H1 (cell line): ENCODE measurements at regions not wholly inside any gene's neighbourhood (a gene's known extent, or its start where the extent isn't known, plus 50 kb on each side); places are given as distances from the start of the nearest gene placed in this dataset.

ENCODE experiments used
- CTCF ChIA-PET: fragments of 300-600 bp; sonication (Branson Sonifier 250); formaldehyde crosslinking; loops from one replicate; lab custom pipeline; 2021; ENCODE audit not compliant: partially characterized antibody; lab: Charles Lee
- POLR2A ChIA-PET: fragments of 300-600 bp; sonication (Branson Sonifier 250); formaldehyde crosslinking; loops from one replicate; lab custom pipeline; 2021; ENCODE audit warnings: inconsistent platforms; ENCODE audit not compliant: partially characterized antibody; lab: Charles Lee
- DNase-seq, 2 experiments: peaks; one replicate each; pipeline versions ENCODE4 v3.0.0 to v3.0.0-alpha.2; 2010 to 2022; ENCODE audit warnings: low spot score in 2 of 2, low read depth in 1 of 2, mixed read lengths in 1 of 2
- FAIRE-seq: peaks from 2 replicates; lab custom pipeline; 2011; peaks lifted over from hg19 to GRCh38; lab: Jason Lieb, UNC
- H2AFZ ChIP-seq: 2 replicates; pipeline ENCODE4 v1.8.1; 2012; ENCODE audit warnings: low read length, inconsistent platforms
- H2AK5ac ChIP-seq: 2 replicates; pipeline ENCODE4 v1.6.1; 2013; ENCODE audit warnings: low read depth, low read length
- H2BK120ac ChIP-seq: replicated peaks from 2 replicates; pipeline ENCODE3; 2013; ENCODE audit warnings: low read depth, low read length, inconsistent platforms
- H2BK12ac ChIP-seq: 2 replicates; pipeline ENCODE4 v1.6.1; 2013; ENCODE audit warnings: low read depth, low read length
- H2BK15ac ChIP-seq: 2 replicates; pipeline ENCODE4 v1.6.1; 2013; ENCODE audit warnings: low read length
- H2BK20ac ChIP-seq: 2 replicates; pipeline ENCODE4 v1.6.1; 2013; ENCODE audit warnings: low read length
- H2BK5ac ChIP-seq: 2 replicates; pipeline ENCODE4 v1.6.1; 2013; ENCODE audit warnings: low read depth, low read length
- H3K14ac ChIP-seq: 2 replicates; pipeline ENCODE4 v1.6.1; 2013; ENCODE audit warnings: inconsistent platforms; ENCODE audit not compliant: insufficient read length
- H3K18ac ChIP-seq: 2 replicates; pipeline ENCODE4 v1.6.1; 2013; ENCODE audit warnings: low read length; ENCODE audit errors: extremely low read depth
- H3K23ac ChIP-seq: 2 replicates; pipeline ENCODE4 v1.6.1; 2013; ENCODE audit warnings: inconsistent platforms; ENCODE audit not compliant: insufficient read length
- H3K23me2 ChIP-seq: 2 replicates; pipeline ENCODE4 v1.6.1; 2013; ENCODE audit warnings: low read depth, low read length
- H3K27ac ChIP-seq: 2 replicates; pipeline ENCODE4 v1.6.1; 2011; ENCODE audit warnings: low read depth, low read length, inconsistent platforms
- H3K27me3 ChIP-seq, 4 experiments: replicated peaks in 1 of 4; 1 replicate in 1 of 4; 2 replicates in 3 of 4; pipeline versions ENCODE4 v1.6.1 to v1.8.1; 2011 to 2013; ENCODE audit warnings: low read length in 3 of 4, mild to moderate bottlenecking in 3 of 4, inconsistent platforms in 2 of 4, mixed read lengths in 2 of 4, moderate library complexity in 1 of 4; ENCODE audit not compliant: control insufficient read depth in 3 of 4, insufficient read depth in 3 of 4; ENCODE audit errors: extremely low read depth in 1 of 4
- H3K36me3 ChIP-seq, 4 experiments: 2 replicates each; pipeline versions ENCODE4 v1.6.1 to v1.8.1; 2011 to 2013; ENCODE audit warnings: mild to moderate bottlenecking in 4 of 4, low read length in 3 of 4, moderate library complexity in 2 of 4, control low read depth in 1 of 4, inconsistent platforms in 1 of 4; ENCODE audit not compliant: insufficient read depth in 4 of 4, control insufficient read depth in 2 of 4
- H3K4ac ChIP-seq: replicated peaks from 2 replicates; pipeline ENCODE3; 2013; ENCODE audit warnings: low read length, low read depth, mixed read lengths, inconsistent platforms; ENCODE audit not compliant: insufficient read length
- H3K4me1 ChIP-seq, 4 experiments: replicated peaks in 1 of 4; 1 replicate in 1 of 4; 2 replicates in 3 of 4; pipeline versions ENCODE4 v1.6.1 to v1.8.1; 2011 to 2013; ENCODE audit warnings: low read length in 3 of 4, inconsistent platforms in 2 of 4, mixed read lengths in 1 of 4; ENCODE audit not compliant: insufficient read depth in 4 of 4, control insufficient read depth in 3 of 4
- H3K4me2 ChIP-seq, 2 experiments: 2 replicates each; pipeline versions ENCODE4 v1.6.1 to v1.8.1; 2011 to 2013; ENCODE audit warnings: low read depth in 2 of 2, low read length in 2 of 2, control low read depth in 1 of 2, inconsistent platforms in 1 of 2, mild to moderate bottlenecking in 1 of 2; ENCODE audit not compliant: insufficient read depth in 1 of 2
- H3K4me3 ChIP-seq, 4 experiments: fragments of 200-600, 300-600 bp in 1 of 4; sonication (generic), shearing (Covaris generic), sonication (Bioruptor Twin) in 1 of 4; 2 replicates each; pipeline versions ENCODE4 v1.5.1 to v1.8.1; 2011 to 2016; ENCODE audit warnings: low read length in 4 of 4, low read depth in 3 of 4, control low read depth in 2 of 4, inconsistent platforms in 2 of 4, mild to moderate bottlenecking in 2 of 4, mixed read lengths in 1 of 4, moderate library complexity in 1 of 4; ENCODE audit not compliant: insufficient read depth in 2 of 4; ENCODE audit errors: extremely low read depth in 1 of 4
- H3K56ac ChIP-seq: replicated peaks from 2 replicates; pipeline ENCODE3; 2013; ENCODE audit warnings: low read depth, mild to moderate bottlenecking, mixed read lengths, low read length, inconsistent platforms; ENCODE audit not compliant: insufficient read length
- H3K79me1 ChIP-seq: 2 replicates; pipeline ENCODE4 v1.6.1; 2013; ENCODE audit warnings: low read depth, low read length, control low read depth
- H3K79me2 ChIP-seq, 2 experiments: 2 replicates each; pipeline versions ENCODE4 v1.6.1 to v1.8.1; 2012 to 2013; ENCODE audit warnings: low read length in 2 of 2, mild to moderate bottlenecking in 2 of 2, inconsistent platforms in 1 of 2; ENCODE audit not compliant: insufficient read depth in 2 of 2, control insufficient read depth in 1 of 2
- H3K9ac ChIP-seq, 4 experiments: replicated peaks in 1 of 4; 1 replicate in 1 of 4; 2 replicates in 3 of 4; pipeline versions ENCODE4 v1.6.1 to v1.8.1; 2011 to 2013; ENCODE audit warnings: low read depth in 3 of 4, low read length in 3 of 4, control low read depth in 2 of 4, mild to moderate bottlenecking in 2 of 4, moderate library complexity in 2 of 4, inconsistent platforms in 1 of 4; ENCODE audit errors: extremely low read depth in 1 of 4
- H3K9me3 ChIP-seq, 2 experiments: 2 replicates each; pipeline versions ENCODE4 v1.6.1 to v1.8.1; 2012 to 2013; ENCODE audit warnings: mild to moderate bottlenecking in 2 of 2, moderate library complexity in 2 of 2, control low read depth in 1 of 2, inconsistent platforms in 1 of 2, low read depth in 1 of 2, low read length in 1 of 2, mixed read lengths in 1 of 2; ENCODE audit not compliant: insufficient read depth in 2 of 2
- H4K20me1 ChIP-seq, 2 experiments: replicated peaks in 1 of 2; 2 replicates each; pipeline versions ENCODE3 to v1.8.1; 2011 to 2013; ENCODE audit warnings: inconsistent platforms in 2 of 2, low read length in 2 of 2, mild to moderate bottlenecking in 1 of 2; ENCODE audit not compliant: insufficient read depth in 2 of 2, control insufficient read depth in 1 of 2
- H4K5ac ChIP-seq: 2 replicates; pipeline ENCODE4 v1.6.1; 2013; ENCODE audit warnings: low read length, low read depth, mixed read lengths, inconsistent platforms; ENCODE audit not compliant: insufficient read length
- H4K8ac ChIP-seq: 2 replicates; pipeline ENCODE4 v1.8.0; 2013; ENCODE audit warnings: mild to moderate bottlenecking, moderate library complexity, low read length, inconsistent platforms; ENCODE audit not compliant: insufficient read depth; ENCODE audit errors: extremely low read depth
- H4K91ac ChIP-seq: replicated peaks from 2 replicates; pipeline ENCODE3; 2013; ENCODE audit warnings: low read length, mixed read lengths, inconsistent platforms; ENCODE audit not compliant: insufficient read length
- BCL11A ChIP-seq, 2 experiments: IDR thresholded peaks; one replicate each; pipeline ENCODE4 v1.6.1; 2011; ENCODE audit warnings: low read depth in 2 of 2, low read length in 2 of 2, mild to moderate bottlenecking in 2 of 2
- POLR2A ChIP-seq, 2 experiments: IDR thresholded peaks; 1 replicate in 1 of 2; 2 replicates in 1 of 2; pipeline ENCODE4 v1.6.1; 2011; ENCODE audit warnings: low read depth in 2 of 2, low read length in 2 of 2, mild to moderate bottlenecking in 2 of 2; ENCODE audit errors: control extremely low read depth in 1 of 2
- RAD21 ChIP-seq, 2 experiments: IDR thresholded peaks in 1 of 2; conservative IDR thresholded peaks in 1 of 2; 2 replicates each; pipeline ENCODE4 v1.6.1; 2011; ENCODE audit warnings: low read depth in 2 of 2, low read length in 2 of 2, improper control_type of control experiment in 1 of 2, inconsistent platforms in 1 of 2, mild to moderate bottlenecking in 1 of 2, moderate library complexity in 1 of 2
- SIX5 ChIP-seq: IDR thresholded peaks from 2 replicates; pipeline ENCODE4 v1.6.1; 2011; ENCODE audit warnings: mild to moderate bottlenecking, low read depth, low read length
- TBP ChIP-seq: IDR thresholded peaks from 2 replicates; pipeline ENCODE4 v1.6.1; 2011; ENCODE audit warnings: low read depth, low read length, improper control_type of control experiment
- TCF12 ChIP-seq: IDR thresholded peaks from 2 replicates; pipeline ENCODE4 v1.6.1; 2011; ENCODE audit warnings: low read depth, mild to moderate bottlenecking, low read length
- TEAD4 ChIP-seq: IDR thresholded peaks from 2 replicates; pipeline ENCODE4 v1.6.1; 2012; ENCODE audit warnings: low read depth, low read length, inconsistent platforms, mixed read lengths
- WGBS, 2 experiments: shearing (Covaris generic) in 1 of 2; methylation state at CpG; one replicate each; pipeline versions ENCODE4 v1.1.6 to v1.1.7; 2013 to 2015; ENCODE audit warnings: low lambda C conversion rate in 2 of 2, mixed read lengths in 2 of 2, inconsistent platforms in 1 of 2, low coverage in 1 of 2, missing lambda C conversion rate in 1 of 2; ENCODE audit not compliant: insufficient replicate concordance in 2 of 2, insufficient coverage in 1 of 2, insufficient read length in 1 of 2; ENCODE audit errors: extremely low coverage in 1 of 2, missing lambda C conversion rate in 1 of 2; 5-methylcytosine and 5-hydroxymethylcytosine counted together

- Histone ChIP-seq H2AFZ (no peak overlapping the region), H3K23ac (no peak overlapping the region), H4K91ac (no peak overlapping the region), H3K36me3 (no peaks in the 10 kb centered on the region), H2AK5ac (no peak overlapping the region), H4K5ac (no peak overlapping the region), H2BK15ac (no peak overlapping the region), H3K9me3 (peaks cover 0 to 11% of the 10 kb centered on the region in 2 experiments; a peak in 2 of 4 replicates), H3K4me1 (no peaks in the 10 kb centered on the region), H3K56ac (no peak overlapping the region), H3K79me2 (no peaks in the 10 kb centered on the region), H3K9ac (no peak overlapping the region), H3K79me1 (no peaks in the 10 kb centered on the region), H3K4ac (no peak overlapping the region), H3K4me3 (no peak overlapping the region), H2BK20ac (no peak overlapping the region), H3K4me2 (no peak overlapping the region), H2BK12ac (no peak overlapping the region), H3K27me3 (no peaks in the 10 kb centered on the region), H4K8ac (no peak overlapping the region), H3K23me2 (no peaks in the 10 kb centered on the region), H4K20me1 (no peaks in the 10 kb centered on the region), H3K14ac (no peak overlapping the region), H2BK5ac (no peak overlapping the region), H2BK120ac (no peak overlapping the region), H3K27ac (no peak overlapping the region), H3K18ac (no peak overlapping the region)
- TF ChIP-seq BCL11A (IDR thresholded peaks at IDR 0.05; ENCODE audit: low read depth in 2 of 2, low read length in 2 of 2) (no peak), POLR2A (IDR thresholded peaks at IDR 0.05; ENCODE audit: control extremely low read depth in 1 of 2, low read depth in 2 of 2, low read length in 2 of 2) (no peak), TCF12 (no peak), SIX5 (no peak), TBP (no peak), RAD21 (IDR thresholded peaks at IDR 0.05 in 1 of 2, conservative IDR thresholded peaks at IDR 0.05 in 1 of 2; ENCODE audit: low read depth in 2 of 2, low read length in 2 of 2) (no peak), TEAD4 (no peak)
- CTCF ChIA-PET: interaction anchor here (0.8 kb wide), 1 partner anchor 15 kb away, joined by 3 read pairs; no protein-coding TSS in a partner anchor
- WGBS, 2 experiments: 86% methylated on average over 1 of the region's 1 CpG; no CpG with 5 or more reads in 1 of the 2 experiments
- POLR2A ChIA-PET: no interaction called here
- FAIRE-seq: no peak
- DNase-seq: no peak
These were observed 678.9 kb upstream of the LMO3 start for GRCh38 chr12:17284873-17285272.
